H1 (cell line): ENCODE measurements at regions not wholly inside any gene's neighbourhood (a gene's known extent, or its start where the extent isn't known, plus 50 kb on each side); places are given as distances from the start of the nearest gene placed in this dataset.

ENCODE experiments used
- CTCF ChIA-PET: fragments of 300-600 bp; sonication (Branson Sonifier 250); formaldehyde crosslinking; loops from one replicate; lab custom pipeline; 2021; ENCODE audit not compliant: partially characterized antibody; lab: Charles Lee
- POLR2A ChIA-PET: fragments of 300-600 bp; sonication (Branson Sonifier 250); formaldehyde crosslinking; loops from one replicate; lab custom pipeline; 2021; ENCODE audit warnings: inconsistent platforms; ENCODE audit not compliant: partially characterized antibody; lab: Charles Lee
- DNase-seq, 2 experiments: peaks; one replicate each; pipeline versions ENCODE4 v3.0.0 to v3.0.0-alpha.2; 2010 to 2022; ENCODE audit warnings: low spot score in 2 of 2, low read depth in 1 of 2, mixed read lengths in 1 of 2
- FAIRE-seq: peaks from 2 replicates; lab custom pipeline; 2011; peaks lifted over from hg19 to GRCh38; lab: Jason Lieb, UNC
- H2AFZ ChIP-seq: 2 replicates; pipeline ENCODE4 v1.8.1; 2012; ENCODE audit warnings: low read length, inconsistent platforms
- H2AK5ac ChIP-seq: 2 replicates; pipeline ENCODE4 v1.6.1; 2013; ENCODE audit warnings: low read depth, low read length
- H2BK120ac ChIP-seq: replicated peaks from 2 replicates; pipeline ENCODE3; 2013; ENCODE audit warnings: low read depth, low read length, inconsistent platforms
- H2BK12ac ChIP-seq: 2 replicates; pipeline ENCODE4 v1.6.1; 2013; ENCODE audit warnings: low read depth, low read length
- H2BK15ac ChIP-seq: 2 replicates; pipeline ENCODE4 v1.6.1; 2013; ENCODE audit warnings: low read length
- H2BK20ac ChIP-seq: 2 replicates; pipeline ENCODE4 v1.6.1; 2013; ENCODE audit warnings: low read length
- H2BK5ac ChIP-seq: 2 replicates; pipeline ENCODE4 v1.6.1; 2013; ENCODE audit warnings: low read depth, low read length
- H3K14ac ChIP-seq: 2 replicates; pipeline ENCODE4 v1.6.1; 2013; ENCODE audit warnings: inconsistent platforms; ENCODE audit not compliant: insufficient read length
- H3K18ac ChIP-seq: 2 replicates; pipeline ENCODE4 v1.6.1; 2013; ENCODE audit warnings: low read length; ENCODE audit errors: extremely low read depth
- H3K23ac ChIP-seq: 2 replicates; pipeline ENCODE4 v1.6.1; 2013; ENCODE audit warnings: inconsistent platforms; ENCODE audit not compliant: insufficient read length
- H3K23me2 ChIP-seq: 2 replicates; pipeline ENCODE4 v1.6.1; 2013; ENCODE audit warnings: low read depth, low read length
- H3K27ac ChIP-seq: 2 replicates; pipeline ENCODE4 v1.6.1; 2011; ENCODE audit warnings: low read depth, low read length, inconsistent platforms
- H3K27me3 ChIP-seq, 4 experiments: replicated peaks in 1 of 4; 1 replicate in 1 of 4; 2 replicates in 3 of 4; pipeline versions ENCODE4 v1.6.1 to v1.8.1; 2011 to 2013; ENCODE audit warnings: low read length in 3 of 4, mild to moderate bottlenecking in 3 of 4, inconsistent platforms in 2 of 4, mixed read lengths in 2 of 4, moderate library complexity in 1 of 4; ENCODE audit not compliant: control insufficient read depth in 3 of 4, insufficient read depth in 3 of 4; ENCODE audit errors: extremely low read depth in 1 of 4
- H3K36me3 ChIP-seq, 4 experiments: 2 replicates each; pipeline versions ENCODE4 v1.6.1 to v1.8.1; 2011 to 2013; ENCODE audit warnings: mild to moderate bottlenecking in 4 of 4, low read length in 3 of 4, moderate library complexity in 2 of 4, control low read depth in 1 of 4, inconsistent platforms in 1 of 4; ENCODE audit not compliant: insufficient read depth in 4 of 4, control insufficient read depth in 2 of 4
- H3K4ac ChIP-seq: replicated peaks from 2 replicates; pipeline ENCODE3; 2013; ENCODE audit warnings: low read length, low read depth, mixed read lengths, inconsistent platforms; ENCODE audit not compliant: insufficient read length
- H3K4me1 ChIP-seq, 4 experiments: replicated peaks in 1 of 4; 1 replicate in 1 of 4; 2 replicates in 3 of 4; pipeline versions ENCODE4 v1.6.1 to v1.8.1; 2011 to 2013; ENCODE audit warnings: low read length in 3 of 4, inconsistent platforms in 2 of 4, mixed read lengths in 1 of 4; ENCODE audit not compliant: insufficient read depth in 4 of 4, control insufficient read depth in 3 of 4
- H3K4me2 ChIP-seq, 2 experiments: 2 replicates each; pipeline versions ENCODE4 v1.6.1 to v1.8.1; 2011 to 2013; ENCODE audit warnings: low read depth in 2 of 2, low read length in 2 of 2, control low read depth in 1 of 2, inconsistent platforms in 1 of 2, mild to moderate bottlenecking in 1 of 2; ENCODE audit not compliant: insufficient read depth in 1 of 2
- H3K4me3 ChIP-seq, 4 experiments: fragments of 200-600, 300-600 bp in 1 of 4; sonication (generic), shearing (Covaris generic), sonication (Bioruptor Twin) in 1 of 4; 2 replicates each; pipeline versions ENCODE4 v1.5.1 to v1.8.1; 2011 to 2016; ENCODE audit warnings: low read length in 4 of 4, low read depth in 3 of 4, control low read depth in 2 of 4, inconsistent platforms in 2 of 4, mild to moderate bottlenecking in 2 of 4, mixed read lengths in 1 of 4, moderate library complexity in 1 of 4; ENCODE audit not compliant: insufficient read depth in 2 of 4; ENCODE audit errors: extremely low read depth in 1 of 4
- H3K56ac ChIP-seq: replicated peaks from 2 replicates; pipeline ENCODE3; 2013; ENCODE audit warnings: low read depth, mild to moderate bottlenecking, mixed read lengths, low read length, inconsistent platforms; ENCODE audit not compliant: insufficient read length
- H3K79me1 ChIP-seq: 2 replicates; pipeline ENCODE4 v1.6.1; 2013; ENCODE audit warnings: low read depth, low read length, control low read depth
- H3K79me2 ChIP-seq, 2 experiments: 2 replicates each; pipeline versions ENCODE4 v1.6.1 to v1.8.1; 2012 to 2013; ENCODE audit warnings: low read length in 2 of 2, mild to moderate bottlenecking in 2 of 2, inconsistent platforms in 1 of 2; ENCODE audit not compliant: insufficient read depth in 2 of 2, control insufficient read depth in 1 of 2
- H3K9ac ChIP-seq, 4 experiments: replicated peaks in 1 of 4; 1 replicate in 1 of 4; 2 replicates in 3 of 4; pipeline versions ENCODE4 v1.6.1 to v1.8.1; 2011 to 2013; ENCODE audit warnings: low read depth in 3 of 4, low read length in 3 of 4, control low read depth in 2 of 4, mild to moderate bottlenecking in 2 of 4, moderate library complexity in 2 of 4, inconsistent platforms in 1 of 4; ENCODE audit errors: extremely low read depth in 1 of 4
- H3K9me3 ChIP-seq, 2 experiments: 2 replicates each; pipeline versions ENCODE4 v1.6.1 to v1.8.1; 2012 to 2013; ENCODE audit warnings: mild to moderate bottlenecking in 2 of 2, moderate library complexity in 2 of 2, control low read depth in 1 of 2, inconsistent platforms in 1 of 2, low read depth in 1 of 2, low read length in 1 of 2, mixed read lengths in 1 of 2; ENCODE audit not compliant: insufficient read depth in 2 of 2
- H4K20me1 ChIP-seq, 2 experiments: replicated peaks in 1 of 2; 2 replicates each; pipeline versions ENCODE3 to v1.8.1; 2011 to 2013; ENCODE audit warnings: inconsistent platforms in 2 of 2, low read length in 2 of 2, mild to moderate bottlenecking in 1 of 2; ENCODE audit not compliant: insufficient read depth in 2 of 2, control insufficient read depth in 1 of 2
- H4K5ac ChIP-seq: 2 replicates; pipeline ENCODE4 v1.6.1; 2013; ENCODE audit warnings: low read length, low read depth, mixed read lengths, inconsistent platforms; ENCODE audit not compliant: insufficient read length
- H4K8ac ChIP-seq: 2 replicates; pipeline ENCODE4 v1.8.0; 2013; ENCODE audit warnings: mild to moderate bottlenecking, moderate library complexity, low read length, inconsistent platforms; ENCODE audit not compliant: insufficient read depth; ENCODE audit errors: extremely low read depth
- H4K91ac ChIP-seq: replicated peaks from 2 replicates; pipeline ENCODE3; 2013; ENCODE audit warnings: low read length, mixed read lengths, inconsistent platforms; ENCODE audit not compliant: insufficient read length
- BRCA1 ChIP-seq: IDR thresholded peaks from 2 replicates; pipeline ENCODE4 v1.6.1; 2012; ENCODE audit warnings: low read depth, low read length, improper control_type of control experiment
- CTCF ChIP-seq, 3 experiments: IDR thresholded peaks; 1 replicate in 2 of 3; 2 replicates in 1 of 3; pipeline versions ENCODE4 v1.5.1 to v1.6.1; 2011; ENCODE audit warnings: low read length in 3 of 3, mild to moderate bottlenecking in 3 of 3, inconsistent platforms in 2 of 3, low read depth in 1 of 3, moderate library complexity in 1 of 3; ENCODE audit not compliant: insufficient read depth in 1 of 3; ENCODE audit errors: control extremely low read depth in 1 of 3
- GABPA ChIP-seq: IDR thresholded peaks from 2 replicates; pipeline ENCODE4 v1.6.1; 2011; ENCODE audit warnings: mild to moderate bottlenecking, low read length, moderate library complexity, borderline replicate concordance; ENCODE audit not compliant: insufficient read depth
- JUND ChIP-seq: IDR thresholded peaks from 2 replicates; pipeline ENCODE4 v1.6.1; 2011; ENCODE audit warnings: mild to moderate bottlenecking, improper control_type of control experiment, low read length
- KDM5A ChIP-seq: fragments of 200-600 bp; IDR thresholded peaks from 2 replicates; pipeline ENCODE4 v1.7.1; 2012; ENCODE audit warnings: mild to moderate bottlenecking, low read length, inconsistent platforms, mixed read lengths
- POLR2A ChIP-seq, 2 experiments: IDR thresholded peaks; 1 replicate in 1 of 2; 2 replicates in 1 of 2; pipeline ENCODE4 v1.6.1; 2011; ENCODE audit warnings: low read depth in 2 of 2, low read length in 2 of 2, mild to moderate bottlenecking in 2 of 2; ENCODE audit errors: control extremely low read depth in 1 of 2
- WGBS, 2 experiments: shearing (Covaris generic) in 1 of 2; methylation state at CpG; one replicate each; pipeline versions ENCODE4 v1.1.6 to v1.1.7; 2013 to 2015; ENCODE audit warnings: low lambda C conversion rate in 2 of 2, mixed read lengths in 2 of 2, inconsistent platforms in 1 of 2, low coverage in 1 of 2, missing lambda C conversion rate in 1 of 2; ENCODE audit not compliant: insufficient replicate concordance in 2 of 2, insufficient coverage in 1 of 2, insufficient read length in 1 of 2; ENCODE audit errors: extremely low coverage in 1 of 2, missing lambda C conversion rate in 1 of 2; 5-methylcytosine and 5-hydroxymethylcytosine counted together

GRCh38 chr7:159318682-159319351, 174.2 kb upstream of the VIPR2 start:
- Histone ChIP-seq H3K23ac (no peak overlapping the region), H3K4ac (no peak overlapping the region), H4K20me1 (no peaks in the 10 kb centered on the region), H2BK120ac (no peak overlapping the region), H3K79me1 (no peaks in the 10 kb centered on the region), H3K56ac (no peak overlapping the region), H2AFZ (no peak overlapping the region), H3K27me3 (peaks cover 0 to 1% (median 0%) of the 10 kb centered on the region in 4 experiments; a peak in 1 of 7 replicates), H3K79me2 (no peaks in the 10 kb centered on the region), H3K9me3 (peaks cover 51 to 57% of the 10 kb centered on the region in 2 experiments), H4K91ac (no peak overlapping the region), H3K14ac (no peak overlapping the region), H2BK20ac (no peak overlapping the region), H3K18ac (no peak overlapping the region), H2AK5ac (no peak overlapping the region), H4K8ac (no peak overlapping the region), H3K9ac (no peak overlapping the region), H3K36me3 (peaks cover 0 to 3% (median 0%) of the 10 kb centered on the region in 4 experiments; a peak in 1 of 8 replicates), H2BK15ac (no peak overlapping the region), H3K27ac (no peak overlapping the region), H4K5ac (no peak overlapping the region), H3K4me2 (no peak overlapping the region), H2BK12ac (no peak overlapping the region), H3K4me1 (no peaks in the 10 kb centered on the region), H2BK5ac (no peak overlapping the region), H3K23me2 (no peaks in the 10 kb centered on the region), H3K4me3 (no peak overlapping the region)
- DNase-seq (no peak), FAIRE-seq (no peak)
- TF ChIP-seq BRCA1 (no peak), GABPA (no peak), CTCF (IDR thresholded peaks at IDR 0.05; ENCODE audit: control extremely low read depth in 1 of 3, insufficient read depth in 1 of 3, low read depth in 1 of 3, low read length in 3 of 3) (no peak), KDM5A (no peak), JUND (no peak), POLR2A (IDR thresholded peaks at IDR 0.05; ENCODE audit: control extremely low read depth in 1 of 2, low read depth in 2 of 2, low read length in 2 of 2) (no peak)
- POLR2A ChIA-PET, result no interaction called here
- CTCF ChIA-PET, result interaction anchor here (0.7 to 1.2 kb wide), 4 partner anchors 10 to 342 kb away, joined by 3 read pairs; no protein-coding TSS in a partner anchor
- WGBS, 2 experiments, result 55% methylated on average over 4 of the region's 4 CpGs; no CpG with 5 or more reads in 1 of the 2 experiments
